IMR-90 (cell line): ENCODE measurements at regions not wholly inside any gene's neighbourhood (a gene's known extent, or its start where the extent isn't known, plus 50 kb on each side); places are given as distances from the start of the nearest gene placed in this dataset.

Source experiments
- ATAC-seq: fragments of 200-7000 bp; cut with Tn5 transposase; 2 replicates; pipeline ENCODE4 v1.9.1; 2020; ENCODE audit warnings: low read depth, mild to moderate bottlenecking, moderate library complexity
- BruUV-seq: library from RNA; stranded (reverse); fragments of 400-500 nt; replicated peaks from 2 replicates; lab custom pipeline; 2021; lab: Mats Ljungman, UMichigan
- CTCF ChIA-PET: fragments of 300-600 bp; formaldehyde crosslinking; extraction: SDS; loops from one replicate; lab custom pipeline; 2021; ENCODE audit warnings: antibody characterized with exemption; lab: Yijun Ruan, JAX
- POLR2A ChIA-PET: fragments of 300-600 bp; sonication (Branson Sonifier 250); formaldehyde crosslinking; loops from one replicate; lab custom pipeline; 2022; ENCODE audit warnings: antibody characterized with exemption; ENCODE audit not compliant: unreplicated experiment; lab: Charles Lee
- DNase-seq: peaks from one replicate; pipeline ENCODE4 v3.0.0; 2013
- H2AFZ ChIP-seq: replicated peaks from 2 replicates; pipeline ENCODE3; 2013; ENCODE audit warnings: low read length, mild to moderate bottlenecking; ENCODE audit not compliant: poor library complexity
- H2AK5ac ChIP-seq: 2 replicates; pipeline ENCODE4 v1.6.1; 2013; ENCODE audit warnings: low read depth, low read length, inconsistent platforms
- H2AK9ac ChIP-seq: replicated peaks from 2 replicates; pipeline ENCODE3; 2013; ENCODE audit warnings: mild to moderate bottlenecking, low read depth, low read length, moderate library complexity; ENCODE audit not compliant: poor library complexity
- H2BK120ac ChIP-seq: 2 replicates; pipeline ENCODE4 v1.6.1; 2013; ENCODE audit warnings: low read depth, low read length, inconsistent platforms
- H2BK15ac ChIP-seq: 3 replicates; pipeline ENCODE4 v1.6.1; 2013; ENCODE audit warnings: low read depth, low read length, inconsistent platforms
- H2BK20ac ChIP-seq: 2 replicates; pipeline ENCODE4 v1.6.1; 2013; ENCODE audit warnings: low read depth, mild to moderate bottlenecking, inconsistent platforms, low read length, moderate library complexity
- H2BK5ac ChIP-seq: 2 replicates; pipeline ENCODE4 v1.6.1; 2013; ENCODE audit warnings: mild to moderate bottlenecking, low read depth, low read length, inconsistent platforms; ENCODE audit not compliant: poor library complexity, severe bottlenecking
- H3K14ac ChIP-seq: replicated peaks from 2 replicates; pipeline ENCODE4 v1.6.1; 2013; ENCODE audit warnings: low read depth, low read length, inconsistent platforms
- H3K18ac ChIP-seq: 2 replicates; pipeline ENCODE4 v1.6.1; 2013; ENCODE audit warnings: low read depth, low read length, control low read depth
- H3K23ac ChIP-seq: 2 replicates; pipeline ENCODE4 v1.6.1; 2013; ENCODE audit warnings: low read depth, low read length, inconsistent platforms
- H3K27ac ChIP-seq: 2 replicates; pipeline ENCODE4 v1.5.1; 2013; ENCODE audit warnings: mild to moderate bottlenecking, control low read depth, low read length; ENCODE audit not compliant: insufficient read depth
- H3K27me3 ChIP-seq: 2 replicates; pipeline ENCODE4 v1.6.1; 2013; ENCODE audit warnings: low read length; ENCODE audit not compliant: control insufficient read depth, insufficient read depth
- H3K36me3 ChIP-seq: 2 replicates; pipeline ENCODE4 v1.6.1; 2013; ENCODE audit warnings: low read length, mixed read lengths; ENCODE audit not compliant: control insufficient read depth, insufficient read depth
- H3K4ac ChIP-seq: 2 replicates; pipeline ENCODE4 v1.6.1; 2013; ENCODE audit warnings: low read depth, low read length, inconsistent platforms
- H3K4me1 ChIP-seq: 2 replicates; pipeline ENCODE4 v1.6.1; 2013; ENCODE audit warnings: low read length, mixed read lengths; ENCODE audit not compliant: control insufficient read depth, insufficient read depth
- H3K4me2 ChIP-seq: 2 replicates; pipeline ENCODE4 v1.6.1; 2013; ENCODE audit warnings: low read depth, mild to moderate bottlenecking, control low read depth, low read length, moderate library complexity
- H3K4me3 ChIP-seq: 2 replicates; pipeline ENCODE4 v1.5.1; 2013; ENCODE audit warnings: low read depth, mild to moderate bottlenecking, control low read depth, low read length, moderate library complexity; ENCODE audit not compliant: insufficient read depth
- H3K56ac ChIP-seq: 2 replicates; pipeline ENCODE4 v1.6.1; 2013; ENCODE audit warnings: low read length, inconsistent platforms; ENCODE audit not compliant: insufficient read depth; ENCODE audit errors: extremely low read depth
- H3K79me1 ChIP-seq, 2 experiments: 2 replicates each; pipeline ENCODE4 v1.6.1; 2013; ENCODE audit warnings: low read length in 2 of 2, inconsistent platforms in 1 of 2, low read depth in 1 of 2
- H3K9ac ChIP-seq: 2 replicates; pipeline ENCODE4 v1.6.1; 2013; ENCODE audit warnings: low read depth, low read length, control low read depth
- H3K9me1 ChIP-seq: 2 replicates; pipeline ENCODE4 v1.6.1; 2013; ENCODE audit warnings: low read length, inconsistent platforms; ENCODE audit not compliant: insufficient read depth
- H3K9me3 ChIP-seq: 2 replicates; pipeline ENCODE4 v1.6.1; 2013; ENCODE audit warnings: low read length; ENCODE audit not compliant: control insufficient read depth, insufficient read depth
- H4K20me1 ChIP-seq: 2 replicates; pipeline ENCODE4 v1.6.1; 2013; ENCODE audit warnings: low read length, inconsistent platforms; ENCODE audit not compliant: insufficient read depth
- H4K5ac ChIP-seq: 2 replicates; pipeline ENCODE4 v1.6.1; 2013; ENCODE audit warnings: mild to moderate bottlenecking, low read depth, low read length, control low read depth
- H4K8ac ChIP-seq, 2 experiments: 2 replicates each; pipeline ENCODE4 v1.6.1; 2013; ENCODE audit warnings: low read depth in 2 of 2, low read length in 2 of 2, control low read depth in 1 of 2, inconsistent platforms in 1 of 2
- H4K91ac ChIP-seq: 2 replicates; pipeline ENCODE4 v1.6.1; 2013; ENCODE audit warnings: low read depth, low read length, inconsistent platforms; ENCODE audit not compliant: insufficient read depth
- BHLHE40 ChIP-seq: fragments of 150-350 bp; IDR thresholded peaks from 2 replicates; pipeline ENCODE4 v1.6.1; 2016; ENCODE audit warnings: mild to moderate bottlenecking, low read depth, low read length
- CEBPB ChIP-seq: IDR thresholded peaks from 2 replicates; pipeline ENCODE4 v1.6.1; 2012; ENCODE audit warnings: low read depth, low read length, improper control_type of control experiment
- CHD1 ChIP-seq: IDR thresholded peaks from 2 replicates; pipeline ENCODE4 v1.6.1; 2012; ENCODE audit warnings: low read depth, low read length, improper control_type of control experiment
- FOS ChIP-seq: fragments of 150-350 bp; IDR thresholded peaks from 2 replicates; pipeline ENCODE4 v1.6.1; 2016; ENCODE audit warnings: low read depth, low read length
- MAZ ChIP-seq: IDR thresholded peaks from 2 replicates; pipeline ENCODE4 v1.6.1; 2012; ENCODE audit warnings: low read depth, mild to moderate bottlenecking, low read length, improper control_type of control experiment, moderate library complexity, borderline replicate concordance
- MXI1 ChIP-seq: IDR thresholded peaks from 2 replicates; pipeline ENCODE4 v1.6.1; 2012; ENCODE audit warnings: low read depth, mild to moderate bottlenecking, low read length, moderate library complexity, borderline replicate concordance
- NFE2L2 ChIP-seq: fragments of 150-350 bp; IDR thresholded peaks from 2 replicates; pipeline ENCODE4 v1.6.1; 2016; ENCODE audit warnings: low read depth, mild to moderate bottlenecking, low read length
- RAD21 ChIP-seq: IDR thresholded peaks from 2 replicates; pipeline ENCODE4 v1.6.1; 2012; ENCODE audit warnings: low read length, improper control_type of control experiment
- RCOR1 ChIP-seq: IDR thresholded peaks from 2 replicates; pipeline ENCODE4 v1.6.1; 2012; ENCODE audit warnings: mild to moderate bottlenecking, low read length, improper control_type of control experiment; ENCODE audit not compliant: insufficient replicate concordance
- RFX5 ChIP-seq: IDR thresholded peaks from 2 replicates; pipeline ENCODE4 v1.8.0; 2012; ENCODE audit warnings: low read depth, mild to moderate bottlenecking, low read length, moderate library complexity
- SMC3 ChIP-seq: fragments of 150-350 bp; IDR thresholded peaks from 2 replicates; pipeline ENCODE4 v1.6.1; 2016; ENCODE audit warnings: low read depth, mild to moderate bottlenecking, antibody characterized with exemption, low read length, moderate library complexity
- whole genome bisulfite sequencing, 2 experiments: methylation state at CpG; one replicate each; pipeline versions ENCODE4 v1.1.5 to v1.1.7; 2013; ENCODE audit warnings: missing lambda C conversion rate in 2 of 2; ENCODE audit not compliant: insufficient read length in 1 of 2; ENCODE audit errors: extremely low coverage in 2 of 2; 5-methylcytosine and 5-hydroxymethylcytosine counted together
- dilution Hi-C: fragments of 300-500 bp; cut with HindIII; formaldehyde crosslinking; loops from one replicate; pipeline ENCODE4 v1.14.3; 2018; ENCODE audit warnings: low sequenced_read_pairs; ENCODE audit not compliant: unreplicated experiment
- in situ Hi-C: fragments of 300-500 bp; cut with MboI; formaldehyde crosslinking; loops from 3 replicates; pipeline ENCODE4 v1.14.3; 2019; ENCODE audit warnings: low sequenced_read_pairs, inconsistent platforms, mixed read lengths
- intact Hi-C: fragments of 100-400 bp; cut with micrococcal nuclease; formaldehyde crosslinking; loops from 2 replicates; pipeline ENCODE4 v1.10.0; 2022
- TF ChIP-seq, protein P1 (sequence below): conservative IDR thresholded peaks from 2 replicates; pipeline ENCODE4 v1.5.1; 2012; ENCODE audit warnings: mild to moderate bottlenecking, low read depth, low read length, improper control_type of control experiment
- TF ChIP-seq, protein P2 (sequence below): fragments of 150-350 bp; IDR thresholded peaks from 2 replicates; pipeline ENCODE4 v1.6.1; 2016; ENCODE audit warnings: low read depth, mild to moderate bottlenecking, low read length, moderate library complexity, borderline replicate concordance

GRCh38 chr9:24071716-24072115, 245.7 kb upstream of the ELAVL2 start:
- Histone ChIP-seq H3K14ac (no peak overlapping the region), H3K9me3 (peaks cover 7% of the 10 kb centered on the region), H3K4me2 (no peak overlapping the region), H3K27me3 (no peaks in the 10 kb centered on the region), H2AFZ (no peak overlapping the region), H3K4ac (no peak overlapping the region), H3K18ac (no peak overlapping the region), H3K56ac (no peak overlapping the region), H4K5ac (no peak overlapping the region), H2BK20ac (no peak overlapping the region), H3K79me1 (no peaks in the 10 kb centered on the region), H3K9ac (no peak overlapping the region), H2AK9ac (no peak overlapping the region), H4K20me1 (no peaks in the 10 kb centered on the region), H3K4me1 (no peaks in the 10 kb centered on the region), H2BK120ac (no peak overlapping the region), H3K9me1 (no peaks in the 10 kb centered on the region), H4K91ac (no peak overlapping the region), H3K23ac (no peak overlapping the region), H3K36me3 (no peaks in the 10 kb centered on the region), H2BK15ac (no peak overlapping the region), H2AK5ac (no peak overlapping the region), H3K27ac (no peak overlapping the region), H3K4me3 (no peak overlapping the region), H2BK5ac (no peak overlapping the region), H4K8ac (no peak overlapping the region)
- in situ Hi-C loops (no loop called here), intact Hi-C loops (no loop called here), dilution Hi-C loops (no loop called here)
- no peak for ATAC-seq
- no peak for DNase-seq
- CTCF ChIA-PET, result no interaction called here
- no CpG with 5 or more reads among the region's 2 CpGs for WGBS, 2 experiments
- TF ChIP-seq CEBPB (no peak), BHLHE40 (no peak), MXI1 (no peak), RFX5 (no peak), CHD1 (no peak), NFE2L2 (no peak), FOS (no peak), SMC3 (no peak), MAZ (no peak), RCOR1 (no peak), RAD21 (no peak)
- TF ChIP-seq, protein P1, sequence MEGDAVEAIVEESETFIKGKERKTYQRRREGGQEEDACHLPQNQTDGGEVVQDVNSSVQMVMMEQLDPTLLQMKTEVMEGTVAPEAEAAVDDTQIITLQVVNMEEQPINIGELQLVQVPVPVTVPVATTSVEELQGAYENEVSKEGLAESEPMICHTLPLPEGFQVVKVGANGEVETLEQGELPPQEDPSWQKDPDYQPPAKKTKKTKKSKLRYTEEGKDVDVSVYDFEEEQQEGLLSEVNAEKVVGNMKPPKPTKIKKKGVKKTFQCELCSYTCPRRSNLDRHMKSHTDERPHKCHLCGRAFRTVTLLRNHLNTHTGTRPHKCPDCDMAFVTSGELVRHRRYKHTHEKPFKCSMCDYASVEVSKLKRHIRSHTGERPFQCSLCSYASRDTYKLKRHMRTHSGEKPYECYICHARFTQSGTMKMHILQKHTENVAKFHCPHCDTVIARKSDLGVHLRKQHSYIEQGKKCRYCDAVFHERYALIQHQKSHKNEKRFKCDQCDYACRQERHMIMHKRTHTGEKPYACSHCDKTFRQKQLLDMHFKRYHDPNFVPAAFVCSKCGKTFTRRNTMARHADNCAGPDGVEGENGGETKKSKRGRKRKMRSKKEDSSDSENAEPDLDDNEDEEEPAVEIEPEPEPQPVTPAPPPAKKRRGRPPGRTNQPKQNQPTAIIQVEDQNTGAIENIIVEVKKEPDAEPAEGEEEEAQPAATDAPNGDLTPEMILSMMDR, result no peak
- TF ChIP-seq, protein P2, sequence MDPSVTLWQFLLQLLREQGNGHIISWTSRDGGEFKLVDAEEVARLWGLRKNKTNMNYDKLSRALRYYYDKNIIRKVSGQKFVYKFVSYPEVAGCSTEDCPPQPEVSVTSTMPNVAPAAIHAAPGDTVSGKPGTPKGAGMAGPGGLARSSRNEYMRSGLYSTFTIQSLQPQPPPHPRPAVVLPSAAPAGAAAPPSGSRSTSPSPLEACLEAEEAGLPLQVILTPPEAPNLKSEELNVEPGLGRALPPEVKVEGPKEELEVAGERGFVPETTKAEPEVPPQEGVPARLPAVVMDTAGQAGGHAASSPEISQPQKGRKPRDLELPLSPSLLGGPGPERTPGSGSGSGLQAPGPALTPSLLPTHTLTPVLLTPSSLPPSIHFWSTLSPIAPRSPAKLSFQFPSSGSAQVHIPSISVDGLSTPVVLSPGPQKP, result no peak
- POLR2A ChIA-PET, result no interaction called here
- BruUV-seq, result no TSS peak
